ENCODE measurements at regions not wholly inside any gene's neighbourhood (a gene's known extent, or its start where the extent isn't known, plus 50 kb on each side); places are given as distances from the start of the nearest gene placed in this dataset.
"Not testable (repeated sequence)": the region's sequence is repeated elsewhere in the genome, so short reads cannot be mapped to it uniquely, and the experiment has no call there.

GRCh38 chr5:134471858-134472449, 53.5 kb upstream of the JADE2 start:
- DNase-seq, H3K4me3 Mint-ChIP-seq, H3K36me3 Mint-ChIP-seq, H3K27ac Mint-ChIP-seq, H3K9me3 Mint-ChIP-seq, H3K4me1 Mint-ChIP-seq: not testable (repeated sequence)
- H3K27me3 Mint-ChIP-seq = peaks cover 11% of the 10 kb centered on the region
- CTCF ChIA-PET = interaction anchor here (0.6 to 0.7 kb wide), 2 partner anchors 28 to 475 kb away, joined by 3 to 5 read pairs; no protein-coding TSS in a partner anchor

- no peak for DNase-seq
- Mint-ChIP-seq H3K27me3 (peaks cover 35% of the 10 kb centered on the region), H3K4me3 (no peak overlapping the region), H3K4me1 (peaks cover 17% of the 10 kb centered on the region), H3K9me3 (peaks cover 5% of the 10 kb centered on the region), H3K36me3 (no peaks in the 10 kb centered on the region), H3K27ac (no peak overlapping the region)
- CTCF ChIA-PET = no interaction called here
Measured at GRCh38 chr5:134468921-134469400, 56.5 kb upstream of the JADE2 start.

GRCh38 chr5:134467231-134467630, 55.5 kb upstream of the CDKN2AIPNL start:
- Mint-ChIP-seq H3K4me1 (peaks cover 17% of the 10 kb centered on the region), H3K36me3 (no peaks in the 10 kb centered on the region), H3K9me3 (peaks cover 3% of the 10 kb centered on the region), H3K4me3 (no peak overlapping the region), H3K27me3 (peaks cover 48% of the 10 kb centered on the region), H3K27ac (peak overlapping the region; percentile 56)
- CTCF ChIA-PET = no interaction called here
- no peak for DNase-seq

- H3K27me3 Mint-ChIP-seq = peaks cover 49% of the 10 kb centered on the region
- CTCF ChIA-PET = interaction anchor here (0.9 to 1.9 kb wide), 6 partner anchors 14 to 121 kb away, joined by 3 to 7 read pairs (median 4); partner anchors contain the start of gene JADE2
- H3K36me3 Mint-ChIP-seq = no peaks in the 10 kb centered on the region
- H3K4me1 Mint-ChIP-seq = peaks cover 17% of the 10 kb centered on the region
- no peaks in the 10 kb centered on the region for H3K9me3 Mint-ChIP-seq
- peak; percentile 48 for DNase-seq
- peak overlapping the region; percentile 71 for H3K27ac Mint-ChIP-seq
- H3K4me3 Mint-ChIP-seq = peak overlapping the region; percentile 64
Measured at GRCh38 chr5:134466241-134467069, 54.8 kb upstream of the CDKN2AIPNL start.

GRCh38 chr5:134465816-134466240, 54.1 kb upstream of the CDKN2AIPNL start:
- no peak overlapping the region for H3K27ac Mint-ChIP-seq
- DNase-seq = peak; percentile 50
- no peaks in the 10 kb centered on the region for H3K9me3 Mint-ChIP-seq
- H3K4me3 Mint-ChIP-seq = peak overlapping the region; percentile 64
- H3K27me3 Mint-ChIP-seq = peaks cover 56% of the 10 kb centered on the region
- no peaks in the 10 kb centered on the region for H3K36me3 Mint-ChIP-seq
- CTCF ChIA-PET = interaction anchor here (0.9 to 1.9 kb wide), 6 partner anchors 14 to 121 kb away, joined by 3 to 7 read pairs (median 4); partner anchors contain the start of gene JADE2
- H3K4me1 Mint-ChIP-seq = peaks cover 17% of the 10 kb centered on the region

- Mint-ChIP-seq H3K9me3 (no peaks in the 10 kb centered on the region), H3K36me3 (no peaks in the 10 kb centered on the region)
Measured at GRCh38 chr5:134464988-134465815, 53.5 kb upstream of the CDKN2AIPNL start.

GRCh38 chr5:134463991-134464760, 52.5 kb upstream of the CDKN2AIPNL start:
- Mint-ChIP-seq H3K4me3 (no peak overlapping the region), H3K27ac (no peak overlapping the region), H3K9me3 (no peaks in the 10 kb centered on the region), H3K4me1 (peaks cover 17% of the 10 kb centered on the region), H3K27me3 (peaks cover 67% of the 10 kb centered on the region), H3K36me3 (no peaks in the 10 kb centered on the region)
- no peak for DNase-seq
- CTCF ChIA-PET = no interaction called here

More at GRCh38 chr5:134464988-134465815, 53.5 kb upstream of the CDKN2AIPNL start:
- peaks cover 17% of the 10 kb centered on the region for H3K4me1 Mint-ChIP-seq
- no peak for DNase-seq
- peak overlapping the region; percentile 64 for H3K4me3 Mint-ChIP-seq
- CTCF ChIA-PET = interaction anchor here (1.0 to 1.9 kb wide), 5 partner anchors 13 to 113 kb away, joined by 3 to 7 read pairs (median 4); partner anchors contain the start of gene JADE2
- H3K27ac Mint-ChIP-seq = no peak overlapping the region
- H3K27me3 Mint-ChIP-seq = peaks cover 62% of the 10 kb centered on the region

- no peak overlapping the region for H3K27ac Mint-ChIP-seq
- no peaks in the 10 kb centered on the region for H3K36me3 Mint-ChIP-seq
- no peak for DNase-seq
- no peaks in the 10 kb centered on the region for H3K9me3 Mint-ChIP-seq
- peaks cover 65% of the 10 kb centered on the region for H3K27me3 Mint-ChIP-seq
- CTCF ChIA-PET = interaction anchor here (1.0 kb wide), 1 partner anchor 11 kb away, joined by 3 read pairs; no protein-coding TSS in a partner anchor
- no peak overlapping the region for H3K4me3 Mint-ChIP-seq
- H3K4me1 Mint-ChIP-seq = peaks cover 17% of the 10 kb centered on the region
Measured at GRCh38 chr5:134463176-134463720, 51.6 kb upstream of the CDKN2AIPNL start.

- Mint-ChIP-seq H3K4me1 (peaks cover 17% of the 10 kb centered on the region), H3K27ac (no peak overlapping the region), H3K4me3 (no peak overlapping the region), H3K27me3 (peaks cover 63% of the 10 kb centered on the region), H3K9me3 (no peaks in the 10 kb centered on the region), H3K36me3 (no peaks in the 10 kb centered on the region)
- DNase-seq = no peak
- CTCF ChIA-PET = interaction anchor here (0.7 to 1.0 kb wide), 2 partner anchors 11 to 62 kb away, joined by 3 read pairs; no protein-coding TSS in a partner anchor
Measured at GRCh38 chr5:134462761-134463160, 51.1 kb upstream of the CDKN2AIPNL start.

- Mint-ChIP-seq H3K27ac (no peak overlapping the region), H3K4me1 (peaks cover 16% of the 10 kb centered on the region), H3K9me3 (no peaks in the 10 kb centered on the region), H3K27me3 (peaks cover 67% of the 10 kb centered on the region), H3K4me3 (no peak overlapping the region), H3K36me3 (no peaks in the 10 kb centered on the region)
- CTCF ChIA-PET = interaction anchor here (0.7 to 1.0 kb wide), 2 partner anchors 10 to 63 kb away, joined by 3 read pairs; no protein-coding TSS in a partner anchor
- DNase-seq = no peak
Measured at GRCh38 chr5:134462047-134462575, 50.4 kb upstream of the CDKN2AIPNL start.
